ENCODE measurements at regions not wholly inside any gene's neighbourhood (a gene's known extent, or its start where the extent isn't known, plus 50 kb on each side); places are given as distances from the start of the nearest gene placed in this dataset.

DNA sequence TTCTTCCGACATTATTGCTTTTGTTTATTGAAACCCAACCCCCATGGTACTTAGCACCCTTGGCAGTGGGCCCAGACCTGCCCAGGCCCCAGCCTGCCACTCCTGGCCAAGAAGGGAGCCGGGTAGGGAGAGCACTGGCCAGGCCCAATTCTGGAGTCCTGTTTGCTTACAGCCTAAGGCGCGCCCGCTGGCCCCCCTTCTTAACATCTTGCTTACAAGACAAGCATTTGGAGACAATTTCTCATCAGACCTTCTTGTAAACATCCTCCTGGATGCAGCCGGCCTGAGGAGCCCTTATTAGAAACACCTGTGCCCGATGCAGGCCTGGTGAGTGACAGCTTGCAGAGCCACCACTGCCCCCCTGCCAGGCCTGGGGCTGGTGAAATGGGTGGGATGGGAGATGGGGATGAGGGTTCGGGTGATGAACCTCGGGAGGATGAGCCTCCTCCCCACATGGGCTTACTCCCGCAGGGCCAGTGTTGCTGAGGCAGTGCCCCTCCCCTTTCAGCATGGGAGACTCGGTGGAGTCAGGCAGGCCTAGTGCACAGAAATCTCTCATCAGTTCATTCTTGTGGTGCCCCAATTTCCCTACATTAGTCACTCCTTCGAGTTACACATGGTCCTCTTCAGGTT, 217.5 kb downstream of the CYP26B1 start:
- TF ChIP-seq, protein P1, sequence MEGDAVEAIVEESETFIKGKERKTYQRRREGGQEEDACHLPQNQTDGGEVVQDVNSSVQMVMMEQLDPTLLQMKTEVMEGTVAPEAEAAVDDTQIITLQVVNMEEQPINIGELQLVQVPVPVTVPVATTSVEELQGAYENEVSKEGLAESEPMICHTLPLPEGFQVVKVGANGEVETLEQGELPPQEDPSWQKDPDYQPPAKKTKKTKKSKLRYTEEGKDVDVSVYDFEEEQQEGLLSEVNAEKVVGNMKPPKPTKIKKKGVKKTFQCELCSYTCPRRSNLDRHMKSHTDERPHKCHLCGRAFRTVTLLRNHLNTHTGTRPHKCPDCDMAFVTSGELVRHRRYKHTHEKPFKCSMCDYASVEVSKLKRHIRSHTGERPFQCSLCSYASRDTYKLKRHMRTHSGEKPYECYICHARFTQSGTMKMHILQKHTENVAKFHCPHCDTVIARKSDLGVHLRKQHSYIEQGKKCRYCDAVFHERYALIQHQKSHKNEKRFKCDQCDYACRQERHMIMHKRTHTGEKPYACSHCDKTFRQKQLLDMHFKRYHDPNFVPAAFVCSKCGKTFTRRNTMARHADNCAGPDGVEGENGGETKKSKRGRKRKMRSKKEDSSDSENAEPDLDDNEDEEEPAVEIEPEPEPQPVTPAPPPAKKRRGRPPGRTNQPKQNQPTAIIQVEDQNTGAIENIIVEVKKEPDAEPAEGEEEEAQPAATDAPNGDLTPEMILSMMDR (IDR thresholded peaks at IDR 0.05), result no peak
- TF ChIP-seq POLR2A (IDR thresholded peaks at IDR 0.05), result no peak

Data from tibial nerve (tissue), 3 donors.